GM21737 (cell line): ENCODE measurements at regions not wholly inside any gene's neighbourhood (a gene's known extent, or its start where the extent isn't known, plus 50 kb on each side); places are given as distances from the start of the nearest gene placed in this dataset.

Experiments used
- ATAC-seq: cut with Tn5 transposase; IDR thresholded peaks from one replicate; pipeline ENCODE4 v1.9.1; 2021; ENCODE audit warnings: mild to moderate bottlenecking, moderate library complexity; ENCODE audit not compliant: unreplicated experiment

DNA sequence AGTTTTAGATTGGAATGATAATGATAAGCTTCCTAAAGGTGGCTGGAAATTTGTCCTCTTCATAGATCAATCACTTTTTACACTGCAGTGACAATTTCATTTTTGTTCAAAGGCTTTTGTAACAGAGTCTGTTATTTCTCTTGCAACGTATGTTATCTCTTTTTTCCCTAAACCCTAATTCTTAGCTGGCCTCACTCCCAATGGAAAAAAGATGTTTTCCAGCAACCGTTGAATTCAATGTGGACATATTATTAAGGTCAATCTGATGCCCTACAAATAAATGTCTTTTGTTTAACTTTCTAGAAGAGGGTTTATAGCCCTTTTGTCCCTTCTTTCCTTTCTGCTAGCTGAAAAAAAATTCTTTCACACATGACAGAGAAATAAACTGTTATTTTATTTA lies 192.7 kb upstream of the NWD2 start:
- ATAC-seq, result no peak

DNA sequence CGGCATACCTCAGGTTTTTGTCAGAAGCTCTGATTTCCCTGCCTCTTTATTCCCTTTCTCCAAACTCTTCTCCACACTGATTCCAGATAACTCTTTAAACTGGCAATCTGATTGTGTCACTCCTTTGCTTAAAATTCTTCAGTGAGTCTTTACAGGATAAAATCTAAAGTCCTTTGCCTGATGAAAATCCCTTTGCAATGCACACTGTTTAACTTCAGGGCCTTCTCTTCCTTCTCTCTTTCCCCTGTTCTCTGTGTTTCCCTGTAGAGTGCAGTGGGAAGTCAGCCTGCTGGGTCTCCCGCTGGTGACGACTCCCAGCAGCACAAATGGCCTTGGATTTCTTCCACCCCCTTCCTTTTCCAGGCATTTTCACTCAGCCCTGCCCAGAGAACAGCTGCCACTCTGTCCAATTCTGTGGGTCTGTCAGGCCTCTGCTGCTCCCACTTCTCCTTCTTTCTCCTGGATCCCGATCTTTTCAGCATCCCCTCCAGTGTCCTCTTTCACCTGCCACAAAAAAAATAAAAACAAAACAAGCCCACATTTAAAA lies 189.9 kb upstream of the NWD2 start:
- no peak for ATAC-seq

DNA sequence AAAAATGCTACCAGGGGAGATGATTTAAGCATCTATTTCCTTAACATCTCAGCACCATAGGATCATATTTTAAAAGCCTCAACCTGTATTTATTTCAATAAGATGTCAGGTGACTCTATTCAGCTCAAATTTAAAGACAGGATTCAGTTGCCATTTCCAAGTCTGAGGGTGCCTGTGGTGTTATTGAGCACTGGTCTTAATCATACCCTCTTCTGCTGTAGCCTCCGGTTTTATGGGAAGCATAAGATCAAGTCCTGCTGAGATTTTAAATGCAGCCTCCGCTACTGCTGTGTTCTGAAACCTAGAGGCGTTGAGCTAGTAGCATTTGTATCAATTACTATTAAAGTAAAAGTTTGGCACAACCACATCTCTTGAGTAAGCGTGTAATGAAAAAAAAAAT lies 185.7 kb upstream of the NWD2 start:
- no peak for ATAC-seq

DNA sequence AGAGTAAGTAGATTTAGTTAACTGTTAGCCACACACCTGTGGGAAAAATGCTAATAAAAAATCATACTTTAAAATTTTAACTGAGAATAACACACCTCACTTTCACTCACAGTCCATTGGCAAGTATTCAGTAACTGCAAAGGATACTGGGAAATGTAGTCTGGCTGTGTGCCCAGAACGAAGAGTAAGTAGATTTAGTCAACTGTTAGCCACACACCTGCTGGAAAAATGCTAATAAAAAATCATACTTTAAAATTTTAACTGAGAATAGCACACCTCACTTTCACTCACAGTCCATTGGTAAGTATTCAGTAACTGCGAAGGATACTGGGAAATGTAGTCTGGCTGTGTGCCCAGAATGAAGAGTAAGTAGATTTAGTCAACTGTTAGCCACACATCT lies 178.4 kb upstream of the NWD2 start:
- ATAC-seq, result no peak

DNA sequence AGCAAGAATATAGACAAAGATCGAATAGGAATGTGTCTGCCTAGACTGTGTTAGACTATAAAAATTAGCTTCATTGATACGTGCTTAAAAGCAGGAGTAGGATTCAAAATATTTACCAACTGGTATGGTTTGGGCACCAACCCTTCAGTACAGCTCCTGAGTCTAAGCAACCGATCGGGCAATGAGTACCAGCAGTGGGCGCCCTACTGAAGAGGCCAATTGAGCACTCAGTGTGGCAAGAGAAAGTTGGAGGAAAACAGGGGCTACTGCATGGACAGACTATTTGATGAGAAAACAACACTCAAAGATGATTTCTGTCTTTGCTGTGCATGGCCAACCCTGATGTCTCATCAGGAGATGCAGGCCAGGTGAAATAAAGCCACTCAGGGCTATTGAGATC lies 176.0 kb upstream of the NWD2 start:
- ATAC-seq, result no peak

DNA sequence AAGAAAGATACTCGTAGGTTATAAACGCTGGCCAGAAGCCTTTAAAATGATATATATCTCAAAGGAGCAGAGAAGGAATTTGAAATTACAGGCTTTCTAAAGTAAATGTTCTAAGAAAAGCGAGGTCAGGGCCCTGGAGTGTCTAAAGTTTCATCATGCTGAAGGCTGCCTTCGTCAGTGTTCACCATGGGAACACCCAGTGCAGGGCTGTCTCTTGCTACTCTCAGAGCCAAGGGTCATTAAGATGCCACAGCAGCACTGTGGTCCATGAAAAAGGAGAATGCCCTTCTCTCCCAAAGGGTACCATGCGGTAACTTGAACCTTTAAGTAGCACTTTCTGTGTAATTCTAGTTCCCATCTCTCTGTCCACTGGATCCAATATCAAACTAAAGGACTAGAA lies 174.5 kb upstream of the NWD2 start:
- ATAC-seq, result no peak

DNA sequence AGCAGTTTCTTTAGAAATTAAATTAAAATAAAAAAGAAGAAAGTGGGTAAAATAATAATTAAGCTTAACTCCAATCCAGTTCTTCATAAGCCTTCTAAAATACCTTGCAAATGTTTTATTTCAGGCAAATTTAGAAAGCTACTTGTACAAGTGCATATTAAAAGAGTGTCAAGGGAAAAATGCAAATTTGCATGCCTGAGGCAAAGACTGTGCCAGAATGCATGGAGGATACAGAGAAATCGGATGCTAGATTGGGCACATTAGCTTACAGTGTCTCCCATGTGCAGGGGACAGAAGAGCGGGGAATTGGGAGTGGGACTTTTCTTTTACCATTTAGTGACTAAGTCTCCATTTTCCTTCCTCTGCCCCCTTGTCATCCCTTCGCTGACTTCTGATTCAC lies 173.0 kb upstream of the NWD2 start:
- ATAC-seq, result no peak

DNA sequence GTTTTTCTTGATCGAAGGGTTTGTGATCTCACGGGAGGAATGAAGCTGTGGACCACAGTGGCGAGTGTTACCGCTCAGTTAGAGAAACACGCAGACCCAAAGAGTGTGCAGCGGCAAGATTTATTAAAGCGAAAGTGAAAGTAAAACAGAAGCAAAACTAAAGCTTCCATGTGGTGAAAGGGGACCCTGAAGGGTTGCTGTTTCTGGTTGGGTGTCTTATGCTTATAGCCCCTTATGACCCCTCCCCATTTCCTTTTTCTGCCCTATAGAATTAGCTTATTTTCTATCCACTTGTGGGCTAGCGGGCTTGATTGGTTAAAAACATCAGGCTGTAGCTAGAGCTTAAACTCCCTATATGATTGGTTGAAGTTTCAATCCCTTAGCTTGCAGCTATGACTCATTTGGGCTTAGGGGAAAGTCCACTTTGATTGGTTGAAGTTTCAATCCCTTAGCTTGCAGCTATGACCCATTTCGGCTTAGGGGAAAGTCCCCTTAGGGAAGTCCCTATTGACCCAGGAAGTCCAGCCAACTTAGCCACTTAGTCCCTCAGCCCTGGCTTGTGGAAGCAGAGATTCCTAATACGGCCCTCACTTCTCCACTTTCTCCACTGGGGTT lies 171.2 kb upstream of the NWD2 start:
- ATAC-seq, result no peak

DNA sequence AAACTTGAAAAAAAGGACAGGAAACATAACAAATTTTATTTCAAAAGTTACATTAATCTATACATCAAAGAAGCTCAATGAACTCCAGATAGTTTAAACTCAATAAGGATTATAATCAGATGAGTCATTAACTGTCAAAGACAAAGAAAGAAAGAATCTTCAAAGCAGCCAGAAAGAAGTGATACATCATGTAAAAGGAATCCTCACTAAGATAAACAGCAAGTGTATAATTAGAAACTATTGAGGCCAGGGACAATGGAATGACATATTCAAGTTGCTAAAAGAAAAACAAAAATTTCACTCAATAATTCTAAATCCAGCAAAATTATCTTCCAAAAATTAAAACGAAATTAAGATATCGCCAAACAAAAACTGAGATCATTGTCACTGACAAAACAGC lies 161.6 kb upstream of the NWD2 start:
- ATAC-seq, result no peak

DNA sequence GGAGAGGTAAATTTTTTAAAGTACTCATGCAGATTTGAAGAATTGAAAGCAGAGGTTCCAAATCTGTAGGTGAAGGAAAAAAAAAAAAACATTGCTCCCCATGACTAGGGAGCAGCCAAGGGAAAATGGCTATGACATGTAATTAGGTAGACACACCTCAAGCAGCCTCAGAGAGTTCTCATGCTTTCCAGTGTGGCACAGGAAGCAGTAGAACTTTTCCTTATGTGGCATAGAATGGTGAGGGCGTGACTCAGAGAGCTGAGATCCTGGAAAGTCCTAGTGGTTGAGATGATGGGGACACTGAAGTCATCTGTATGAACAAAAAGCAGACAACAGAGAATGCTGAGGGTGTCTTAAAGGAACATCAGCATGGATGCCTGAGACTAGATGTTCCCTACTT lies 148.6 kb upstream of the NWD2 start:
- ATAC-seq, result no peak

DNA sequence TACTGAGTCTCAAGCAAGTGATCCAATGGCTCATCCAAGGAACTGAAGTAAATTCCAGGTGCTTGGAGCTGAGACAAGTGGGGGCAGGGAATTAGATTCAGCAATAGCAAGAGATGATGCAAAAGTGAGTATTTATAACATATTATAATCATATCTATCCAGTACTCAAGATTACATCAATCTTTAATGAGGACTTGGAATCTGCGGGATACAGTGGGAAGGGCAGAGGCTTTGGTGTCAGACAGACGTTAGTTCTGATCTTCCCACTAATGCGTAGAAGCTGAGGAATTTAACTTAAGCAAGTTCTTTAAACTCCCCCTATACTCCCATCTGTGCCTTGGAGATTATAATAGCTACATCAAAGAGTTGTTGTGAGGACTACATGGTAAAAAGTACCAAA lies 143.4 kb upstream of the NWD2 start:
- no peak for ATAC-seq

DNA sequence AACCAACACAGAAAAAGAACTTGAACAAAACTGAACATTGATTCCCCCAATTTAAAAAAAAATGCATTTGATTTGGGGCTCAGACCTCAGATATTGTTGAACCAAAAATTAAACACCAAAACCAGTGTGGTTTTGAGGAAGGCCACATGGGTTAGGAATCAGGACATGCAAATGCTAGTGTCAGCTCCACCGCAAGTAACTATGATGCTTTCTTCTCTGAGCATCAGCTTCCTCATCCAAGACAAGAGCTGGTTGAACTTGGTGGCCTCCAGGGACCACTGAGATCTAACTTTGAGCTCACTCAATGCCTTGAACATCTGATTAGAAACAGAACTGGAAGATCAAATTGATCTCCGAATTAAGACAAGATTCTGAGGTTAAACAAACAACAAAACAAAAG lies 142.9 kb upstream of the NWD2 start:
- ATAC-seq, result no peak

DNA sequence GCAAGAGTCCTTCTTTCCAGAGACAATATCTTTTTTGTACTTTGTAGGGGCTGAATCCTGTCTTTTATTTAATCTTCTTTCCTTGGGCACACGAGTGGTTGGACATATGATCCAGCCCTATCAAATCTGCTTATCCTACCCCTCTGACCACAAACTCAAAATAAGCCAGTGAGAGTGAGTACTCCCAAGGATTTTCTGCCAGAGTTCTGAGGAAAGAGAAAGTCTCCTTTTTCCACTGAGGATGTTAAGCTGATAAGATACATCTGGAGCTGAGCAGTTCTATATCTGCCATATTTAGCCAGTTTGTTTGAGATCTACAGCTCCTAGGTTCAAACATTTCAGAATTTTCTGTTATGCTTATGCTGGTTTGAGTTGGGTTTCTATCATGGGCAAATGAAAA lies 134.8 kb upstream of the NWD2 start:
- ATAC-seq, result no peak

DNA sequence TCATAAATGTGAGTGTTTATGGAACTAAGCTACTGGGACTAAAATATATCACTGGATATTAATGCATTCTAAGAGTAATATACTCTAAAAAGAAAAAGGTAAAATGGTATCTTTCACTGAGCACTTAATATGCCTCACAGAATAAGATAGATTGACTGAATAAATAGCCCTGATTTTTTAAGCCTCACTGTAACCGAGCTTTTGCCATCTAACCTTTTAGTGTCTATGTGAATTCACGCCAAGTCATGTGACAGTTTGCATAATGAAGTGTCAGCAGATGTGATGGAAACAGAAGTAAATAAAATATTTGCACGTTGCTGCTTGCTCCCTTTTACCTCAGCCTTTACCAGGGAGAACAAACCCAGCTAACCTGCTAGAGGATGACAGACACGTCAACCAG lies 119.7 kb upstream of the NWD2 start:
- ATAC-seq, result no peak

DNA sequence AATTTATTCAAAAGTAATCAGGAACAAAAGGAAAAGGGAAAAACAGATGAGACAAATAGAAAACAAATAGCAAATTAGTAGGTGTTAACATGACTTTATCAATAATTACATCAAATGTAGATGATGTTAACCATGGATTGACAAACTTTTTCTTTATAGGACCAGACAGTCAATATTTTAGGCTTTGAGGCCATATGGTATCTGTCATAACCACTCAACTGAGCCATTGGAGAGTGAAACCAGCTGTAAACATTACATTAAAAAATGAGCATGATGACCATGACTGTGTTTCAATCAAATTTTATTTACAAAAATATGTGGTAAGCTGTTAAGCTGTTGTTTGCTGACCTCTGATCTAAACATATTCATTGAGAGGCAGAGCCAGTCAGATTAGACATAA lies 118.5 kb upstream of the NWD2 start:
- no peak for ATAC-seq

DNA sequence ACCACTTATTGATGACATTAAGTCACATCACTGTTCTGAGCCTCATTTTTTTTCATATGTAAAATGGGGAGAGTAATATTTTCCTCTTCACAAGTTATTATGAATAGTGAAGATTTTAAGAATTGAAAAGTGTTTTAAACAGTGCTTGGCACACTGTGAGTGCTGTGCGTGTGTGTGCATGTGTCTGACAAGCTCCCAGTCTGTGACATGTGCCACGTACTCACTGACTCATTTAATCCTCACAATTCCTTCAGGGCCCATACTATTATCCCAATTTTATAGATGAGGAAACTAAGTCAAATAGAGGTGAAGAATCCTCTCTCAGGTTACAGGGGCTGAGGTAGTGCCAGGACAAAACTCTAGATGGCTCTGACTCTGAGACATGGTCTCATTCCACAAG lies 114.1 kb upstream of the NWD2 start:
- no peak for ATAC-seq

DNA sequence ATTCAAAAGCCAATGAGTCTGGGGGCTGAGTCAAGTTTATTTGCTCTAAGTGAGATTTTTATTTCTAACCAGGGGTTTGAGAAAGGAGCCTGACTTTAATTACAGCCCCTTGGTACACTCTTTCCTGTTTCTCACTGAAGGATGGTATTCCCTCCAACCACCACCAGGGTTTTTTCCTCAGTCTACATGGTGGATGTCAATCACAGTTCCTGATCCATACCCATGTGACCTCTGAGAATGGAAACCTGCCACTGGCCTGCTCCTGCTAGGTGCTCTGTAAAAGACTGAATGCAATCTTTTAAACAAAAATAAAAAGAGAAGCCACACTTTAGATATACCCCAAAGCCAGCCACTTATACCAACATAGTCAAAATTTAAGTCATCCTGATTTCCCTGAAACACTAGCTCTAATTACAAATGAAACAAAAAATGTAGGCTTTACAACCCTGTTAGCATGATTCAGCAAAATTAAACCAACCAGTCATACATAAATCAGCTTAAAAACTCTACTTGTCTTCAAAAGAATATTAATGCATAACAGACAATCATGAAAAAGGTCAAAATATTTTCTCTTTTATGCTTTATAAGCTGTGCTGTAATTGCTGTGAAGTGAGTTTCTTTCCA lies 112.1 kb upstream of the NWD2 start:
- ATAC-seq, result no peak

DNA sequence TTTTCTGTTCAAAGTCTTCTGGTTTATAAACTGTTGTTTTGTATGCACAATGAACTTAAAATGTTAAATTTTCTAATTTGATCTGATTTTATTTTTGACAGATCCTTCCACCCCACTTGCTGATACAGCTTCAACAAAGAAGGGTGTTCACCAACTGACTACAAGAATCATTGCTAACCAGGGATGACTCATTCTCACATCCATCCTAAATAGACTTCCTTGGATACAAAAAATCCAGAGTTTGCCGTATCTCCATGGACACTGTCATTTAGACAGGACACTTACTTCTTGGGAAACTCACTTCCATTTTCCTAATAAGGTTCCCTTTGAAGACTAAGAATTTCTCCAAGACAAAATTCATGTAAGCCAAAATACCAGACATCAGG lies 111.6 kb upstream of the NWD2 start:
- no peak for ATAC-seq

DNA sequence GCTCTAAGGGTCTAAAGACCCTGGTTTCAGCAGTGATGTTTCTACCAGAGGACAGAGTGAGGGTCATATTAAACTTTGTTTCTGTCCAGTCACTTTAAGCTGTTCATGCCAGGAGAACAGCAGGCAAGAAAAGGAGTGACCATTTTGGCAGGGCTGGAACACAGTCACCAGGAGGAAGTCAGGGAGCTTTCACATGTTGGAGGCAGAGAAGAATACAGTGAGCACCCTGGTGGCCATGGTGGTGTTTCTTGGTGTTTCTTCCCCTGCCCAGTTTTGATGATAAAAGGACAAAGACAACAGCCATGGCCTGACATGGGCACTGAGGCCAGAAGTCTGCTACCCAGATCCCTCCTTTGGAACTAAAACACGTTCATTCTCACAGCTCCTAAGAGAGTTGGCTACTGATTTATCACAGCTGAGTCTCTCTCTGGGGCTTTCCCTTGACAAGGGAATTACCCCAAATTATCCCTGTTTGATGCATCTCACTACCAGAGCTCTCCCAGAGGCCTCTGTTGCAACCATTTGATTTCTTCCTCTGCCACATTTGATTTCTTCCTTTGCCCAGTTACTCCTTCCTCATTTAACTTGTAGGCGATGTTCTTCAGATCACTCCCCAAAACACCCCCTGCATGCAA lies 106.4 kb upstream of the NWD2 start:
- ATAC-seq, result peak; percentile 57

DNA sequence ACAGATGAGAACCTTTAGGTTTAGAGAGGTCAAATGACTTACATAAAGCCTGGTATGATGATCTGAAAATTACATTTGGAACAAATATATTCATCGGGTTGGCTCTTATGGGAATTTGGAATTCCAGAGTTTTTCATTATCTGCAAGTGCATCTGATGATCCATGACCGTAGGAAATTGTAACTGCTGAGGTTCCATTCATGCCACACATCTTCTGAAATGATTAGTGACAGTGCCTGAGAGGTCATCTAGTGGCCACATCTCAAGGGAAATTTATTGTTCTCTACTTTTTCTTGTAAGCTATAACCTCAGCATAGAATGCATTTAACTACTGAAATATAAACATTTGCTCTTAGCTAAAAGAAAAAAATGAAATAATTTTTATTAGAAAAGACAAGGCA lies 105.8 kb upstream of the NWD2 start:
- no peak for ATAC-seq

DNA sequence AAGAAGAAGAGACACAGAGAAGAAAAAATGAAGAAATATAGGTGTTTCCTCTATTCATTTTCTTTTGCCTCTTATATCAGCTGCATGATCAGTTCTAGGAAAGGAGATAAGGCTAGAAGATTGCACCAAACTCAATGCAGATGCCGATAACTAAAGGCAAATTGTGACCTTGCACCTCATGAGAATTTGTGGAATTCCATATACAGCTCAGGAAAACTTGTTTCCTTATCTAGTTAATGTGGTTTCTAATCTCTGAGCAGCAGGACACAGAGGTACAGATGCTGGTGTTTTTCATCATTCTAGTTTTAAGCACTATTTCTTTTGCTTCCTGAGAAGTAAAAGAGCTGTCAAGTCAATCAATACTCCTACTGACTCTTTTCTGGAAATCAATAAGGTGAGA lies 104.6 kb upstream of the NWD2 start:
- ATAC-seq, result no peak

DNA sequence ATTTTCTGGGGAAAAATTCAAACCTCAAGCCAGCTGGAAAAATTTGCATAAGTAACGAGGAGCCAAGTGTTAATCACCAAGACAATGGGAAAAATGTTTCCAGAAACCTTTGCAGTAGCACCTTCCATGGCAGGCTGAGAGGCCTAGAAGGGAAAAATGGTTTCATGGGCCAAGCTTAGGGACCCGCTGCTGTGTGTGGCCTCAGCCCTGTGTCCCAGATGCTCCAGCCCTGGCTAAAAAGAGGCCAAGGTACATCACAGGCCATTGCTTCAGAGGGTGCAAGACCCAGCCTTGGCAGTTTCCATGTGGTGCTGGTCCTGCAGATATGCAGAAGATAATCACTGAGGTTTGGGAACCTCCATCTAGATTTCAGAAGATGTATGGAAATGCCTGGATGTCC lies 98.3 kb upstream of the NWD2 start:
- ATAC-seq, result no peak
